ENCODE measurements at regions not wholly inside any gene's neighbourhood (a gene's known extent, or its start where the extent isn't known, plus 50 kb on each side); places are given as distances from the start of the nearest gene placed in this dataset.

GRCh38 chr7:116325517-116325916 lies 115.2 kb downstream of the TES start:
- H4K20me1 ChIP-seq (ENCODE audit: insufficient read depth, low read length), result no peaks in the 10 kb centered on the region

GRCh38 chr7:116327135-116327534 lies 116.8 kb downstream of the TES start:
- Histone ChIP-seq H3K4me1 (ENCODE audit: low read length) (no peaks in the 10 kb centered on the region), H3K9me3 (replicated peaks; ENCODE audit: insufficient read depth, low read length) (no peaks in the 10 kb centered on the region), H4K20me1 (ENCODE audit: insufficient read depth, low read length) (no peaks in the 10 kb centered on the region), H3K9me2 (replicated peaks; ENCODE audit: insufficient read depth, low read length) (no peaks in the 10 kb centered on the region), H3K36me3 (replicated peaks; ENCODE audit: insufficient read depth, low read length) (no peaks in the 10 kb centered on the region), H3K27ac (ENCODE audit: low read length) (no peak overlapping the region), H3K79me2 (ENCODE audit: low read length) (no peaks in the 10 kb centered on the region), H3K9ac (ENCODE audit: low read length) (no peak overlapping the region), H3K4me2 (ENCODE audit: low read depth, low read length) (no peak overlapping the region), H2AFZ (ENCODE audit: low read length) (no peak overlapping the region), H3K4me3 (ENCODE audit: low read length) (no peak overlapping the region), H3K27me3 (replicated peaks; ENCODE audit: insufficient read depth, low read length) (no peaks in the 10 kb centered on the region), H3F3A (ENCODE audit: insufficient read depth, low read length) (no peaks in the 10 kb centered on the region)
- DNase-seq, result no peak
- no peak for TF ChIP-seq EZH2phosphoT487 (IDR thresholded peaks at IDR 0.05; ENCODE audit: low read length)

More at GRCh38 chr7:116325517-116325916, 115.2 kb downstream of the TES start:
- Histone ChIP-seq H3K4me1 (ENCODE audit: low read length) (no peaks in the 10 kb centered on the region), H3K9me2 (replicated peaks; ENCODE audit: insufficient read depth, low read length) (no peaks in the 10 kb centered on the region), H3K9me3 (replicated peaks; ENCODE audit: insufficient read depth, low read length) (no peaks in the 10 kb centered on the region), H3K4me2 (ENCODE audit: low read depth, low read length) (no peak overlapping the region), H3K27me3 (replicated peaks; ENCODE audit: insufficient read depth, low read length) (no peaks in the 10 kb centered on the region), H3K79me2 (ENCODE audit: low read length) (no peaks in the 10 kb centered on the region), H3K4me3 (ENCODE audit: low read length) (no peak overlapping the region), H3K27ac (ENCODE audit: low read length) (no peak overlapping the region), H2AFZ (ENCODE audit: low read length) (no peak overlapping the region), H3K9ac (ENCODE audit: low read length) (no peak overlapping the region), H3K36me3 (replicated peaks; ENCODE audit: insufficient read depth, low read length) (no peaks in the 10 kb centered on the region), H3F3A (ENCODE audit: insufficient read depth, low read length) (no peaks in the 10 kb centered on the region)
- no peak for DNase-seq
- TF ChIP-seq EZH2 (optimal IDR thresholded peaks at IDR 0.05; ENCODE audit: low read depth, low read length), result no peak
- TF ChIP-seq, protein P1, sequence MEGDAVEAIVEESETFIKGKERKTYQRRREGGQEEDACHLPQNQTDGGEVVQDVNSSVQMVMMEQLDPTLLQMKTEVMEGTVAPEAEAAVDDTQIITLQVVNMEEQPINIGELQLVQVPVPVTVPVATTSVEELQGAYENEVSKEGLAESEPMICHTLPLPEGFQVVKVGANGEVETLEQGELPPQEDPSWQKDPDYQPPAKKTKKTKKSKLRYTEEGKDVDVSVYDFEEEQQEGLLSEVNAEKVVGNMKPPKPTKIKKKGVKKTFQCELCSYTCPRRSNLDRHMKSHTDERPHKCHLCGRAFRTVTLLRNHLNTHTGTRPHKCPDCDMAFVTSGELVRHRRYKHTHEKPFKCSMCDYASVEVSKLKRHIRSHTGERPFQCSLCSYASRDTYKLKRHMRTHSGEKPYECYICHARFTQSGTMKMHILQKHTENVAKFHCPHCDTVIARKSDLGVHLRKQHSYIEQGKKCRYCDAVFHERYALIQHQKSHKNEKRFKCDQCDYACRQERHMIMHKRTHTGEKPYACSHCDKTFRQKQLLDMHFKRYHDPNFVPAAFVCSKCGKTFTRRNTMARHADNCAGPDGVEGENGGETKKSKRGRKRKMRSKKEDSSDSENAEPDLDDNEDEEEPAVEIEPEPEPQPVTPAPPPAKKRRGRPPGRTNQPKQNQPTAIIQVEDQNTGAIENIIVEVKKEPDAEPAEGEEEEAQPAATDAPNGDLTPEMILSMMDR (IDR thresholded peaks at IDR 0.05; ENCODE audit: low read length), result no peak
- no peak for TF ChIP-seq EZH2phosphoT487 (IDR thresholded peaks at IDR 0.05; ENCODE audit: low read length)

GRCh38 chr7:116327752-116328151 lies 117.4 kb downstream of the TES start:
- Histone ChIP-seq H3F3A (ENCODE audit: insufficient read depth, low read length) (no peaks in the 10 kb centered on the region), H4K20me1 (ENCODE audit: insufficient read depth, low read length) (no peaks in the 10 kb centered on the region), H3K27ac (ENCODE audit: low read length) (no peak overlapping the region), H3K9ac (ENCODE audit: low read length) (no peak overlapping the region), H3K36me3 (replicated peaks; ENCODE audit: insufficient read depth, low read length) (no peaks in the 10 kb centered on the region), H3K27me3 (replicated peaks; ENCODE audit: insufficient read depth, low read length) (no peaks in the 10 kb centered on the region), H2AFZ (ENCODE audit: low read length) (no peak overlapping the region), H3K4me2 (ENCODE audit: low read depth, low read length) (no peak overlapping the region), H3K9me3 (replicated peaks; ENCODE audit: insufficient read depth, low read length) (no peaks in the 10 kb centered on the region), H3K4me1 (ENCODE audit: low read length) (no peaks in the 10 kb centered on the region), H3K79me2 (ENCODE audit: low read length) (no peaks in the 10 kb centered on the region), H3K4me3 (ENCODE audit: low read length) (no peak overlapping the region), H3K9me2 (replicated peaks; ENCODE audit: insufficient read depth, low read length) (no peaks in the 10 kb centered on the region)
- TF ChIP-seq EZH2phosphoT487 (IDR thresholded peaks at IDR 0.05; ENCODE audit: low read length) (no peak), EZH2 (optimal IDR thresholded peaks at IDR 0.05; ENCODE audit: low read depth, low read length) (no peak)
- TF ChIP-seq, protein P1 (IDR thresholded peaks at IDR 0.05; ENCODE audit: low read length), result no peak
- no peak for DNase-seq

DNA sequence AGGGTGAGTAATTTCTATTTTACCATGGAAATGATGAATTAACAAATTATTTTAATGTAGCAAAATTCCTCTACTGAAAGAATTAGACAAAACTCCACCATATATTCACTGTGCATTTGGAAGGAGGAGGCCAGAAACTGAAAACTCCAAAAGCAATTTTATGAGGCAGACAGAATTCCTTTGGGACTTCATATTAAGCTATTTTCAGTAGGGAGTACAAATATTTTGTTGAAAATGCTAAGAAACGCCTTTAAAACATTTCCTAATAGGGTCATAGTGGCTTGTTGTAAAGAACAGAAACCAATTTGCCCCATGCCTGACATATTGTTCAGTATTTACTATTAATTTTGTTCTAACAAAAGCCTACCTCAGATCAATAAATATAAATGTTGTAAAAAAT lies 117.8 kb downstream of the TES start:
- Histone ChIP-seq H3K9me2 (replicated peaks; ENCODE audit: insufficient read depth, low read length) (no peaks in the 10 kb centered on the region), H2AFZ (ENCODE audit: low read length) (no peak overlapping the region), H3K36me3 (replicated peaks; ENCODE audit: insufficient read depth, low read length) (no peaks in the 10 kb centered on the region), H3F3A (ENCODE audit: insufficient read depth, low read length) (no peaks in the 10 kb centered on the region), H3K27ac (ENCODE audit: low read length) (no peak overlapping the region), H3K79me2 (ENCODE audit: low read length) (no peaks in the 10 kb centered on the region), H3K9me3 (replicated peaks; ENCODE audit: insufficient read depth, low read length) (no peaks in the 10 kb centered on the region), H3K27me3 (replicated peaks; ENCODE audit: insufficient read depth, low read length) (no peaks in the 10 kb centered on the region), H3K4me1 (ENCODE audit: low read length) (no peaks in the 10 kb centered on the region), H3K4me3 (ENCODE audit: low read length) (no peak overlapping the region), H3K9ac (ENCODE audit: low read length) (no peak overlapping the region), H4K20me1 (ENCODE audit: insufficient read depth, low read length) (no peaks in the 10 kb centered on the region), H3K4me2 (ENCODE audit: low read depth, low read length) (no peak overlapping the region)
- DNase-seq, result no peak
- TF ChIP-seq, protein P1 (IDR thresholded peaks at IDR 0.05; ENCODE audit: low read length), result no peak
- TF ChIP-seq EZH2phosphoT487 (IDR thresholded peaks at IDR 0.05; ENCODE audit: low read length) (no peak), EZH2 (optimal IDR thresholded peaks at IDR 0.05; ENCODE audit: low read depth, low read length) (no peak)
